Astrocyte of the spinal cord (primary cell): ENCODE measurements at regions not wholly inside any gene's neighbourhood (a gene's known extent, or its start where the extent isn't known, plus 50 kb on each side); places are given as distances from the start of the nearest gene placed in this dataset.

Experiments used
- DNase-seq: peaks from one replicate; pipeline ENCODE4 v3.0.0; 2011; ENCODE audit warnings: low read depth, low spot score
- H3K4me3 ChIP-seq: 2 replicates; pipeline ENCODE4 v1.5.1; 2011; ENCODE audit warnings: low read depth, mild to moderate bottlenecking, low read length, moderate library complexity
- in situ Hi-C: cut with HindIII; loops from 2 replicates; pipeline ENCODE4 v1.10.0; 2017; ENCODE audit warnings: low sequenced_read_pairs
- TF ChIP-seq, protein P1 (sequence below): IDR thresholded peaks from 2 replicates; pipeline ENCODE4 v1.5.1; 2012; ENCODE audit warnings: low read depth, mild to moderate bottlenecking, low read length, inconsistent platforms

DNA sequence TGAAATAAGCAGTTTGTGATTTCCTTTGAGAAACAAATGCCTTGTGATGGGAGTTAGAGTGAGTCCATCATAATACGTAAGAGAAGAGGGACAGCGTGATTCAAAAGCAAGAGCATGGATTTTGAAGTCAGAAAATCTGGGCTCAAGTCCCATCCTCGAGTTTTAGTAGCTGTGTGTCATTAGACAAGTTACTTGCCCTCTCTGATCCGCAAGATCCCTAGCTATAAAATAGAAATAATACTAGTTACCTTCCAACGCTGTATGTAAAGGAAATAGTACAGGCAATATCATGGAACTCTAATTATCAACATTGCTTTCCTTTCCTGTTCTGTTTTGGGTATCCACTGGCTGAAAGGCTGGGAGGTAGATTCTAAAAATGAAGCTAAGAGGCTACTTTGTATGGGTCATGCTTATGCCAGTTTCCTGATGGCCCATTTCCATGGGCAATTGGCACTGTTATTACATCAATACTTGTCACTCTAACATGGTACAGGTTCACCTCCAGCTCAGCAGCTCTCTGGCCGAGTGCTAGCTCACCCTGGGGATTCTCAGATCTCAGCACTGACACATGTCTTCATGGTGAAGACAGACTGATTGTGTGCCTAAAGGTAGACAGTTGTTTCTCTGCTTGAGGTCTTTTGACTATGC, 241.7 kb upstream of the KLF4 start:
- TF ChIP-seq, protein P1, sequence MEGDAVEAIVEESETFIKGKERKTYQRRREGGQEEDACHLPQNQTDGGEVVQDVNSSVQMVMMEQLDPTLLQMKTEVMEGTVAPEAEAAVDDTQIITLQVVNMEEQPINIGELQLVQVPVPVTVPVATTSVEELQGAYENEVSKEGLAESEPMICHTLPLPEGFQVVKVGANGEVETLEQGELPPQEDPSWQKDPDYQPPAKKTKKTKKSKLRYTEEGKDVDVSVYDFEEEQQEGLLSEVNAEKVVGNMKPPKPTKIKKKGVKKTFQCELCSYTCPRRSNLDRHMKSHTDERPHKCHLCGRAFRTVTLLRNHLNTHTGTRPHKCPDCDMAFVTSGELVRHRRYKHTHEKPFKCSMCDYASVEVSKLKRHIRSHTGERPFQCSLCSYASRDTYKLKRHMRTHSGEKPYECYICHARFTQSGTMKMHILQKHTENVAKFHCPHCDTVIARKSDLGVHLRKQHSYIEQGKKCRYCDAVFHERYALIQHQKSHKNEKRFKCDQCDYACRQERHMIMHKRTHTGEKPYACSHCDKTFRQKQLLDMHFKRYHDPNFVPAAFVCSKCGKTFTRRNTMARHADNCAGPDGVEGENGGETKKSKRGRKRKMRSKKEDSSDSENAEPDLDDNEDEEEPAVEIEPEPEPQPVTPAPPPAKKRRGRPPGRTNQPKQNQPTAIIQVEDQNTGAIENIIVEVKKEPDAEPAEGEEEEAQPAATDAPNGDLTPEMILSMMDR, result no peak
- in situ Hi-C loops, result no loop called here
- no peak overlapping the region for H3K4me3 ChIP-seq

DNA sequence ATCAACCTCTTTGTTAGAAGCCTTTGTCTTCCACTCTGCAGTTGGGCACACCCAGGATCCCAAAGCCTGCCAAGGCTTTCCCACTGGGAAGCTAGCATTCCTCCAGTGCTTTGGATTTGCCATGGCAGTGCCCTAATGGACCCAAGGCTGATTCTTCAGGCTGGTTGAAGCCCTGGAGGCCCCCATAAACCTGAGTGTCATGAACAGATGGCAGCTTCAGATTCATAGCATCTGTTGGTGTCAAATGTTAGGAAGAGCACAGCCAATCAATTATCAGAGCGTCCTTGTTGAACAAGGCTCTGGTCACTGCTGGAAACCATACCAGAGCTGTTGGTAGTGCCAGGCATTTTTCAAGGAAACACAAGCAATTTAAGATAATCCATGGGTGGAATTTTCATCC, 241.1 kb upstream of the KLF4 start:
- in situ Hi-C loops, result no loop called here
- H3K4me3 ChIP-seq, result no peak overlapping the region
- DNase-seq, result no peak
- TF ChIP-seq, protein P1, result no peak

More for the DNA sequence above, 241.7 kb upstream of the KLF4 start:
- no peak for DNase-seq

DNA sequence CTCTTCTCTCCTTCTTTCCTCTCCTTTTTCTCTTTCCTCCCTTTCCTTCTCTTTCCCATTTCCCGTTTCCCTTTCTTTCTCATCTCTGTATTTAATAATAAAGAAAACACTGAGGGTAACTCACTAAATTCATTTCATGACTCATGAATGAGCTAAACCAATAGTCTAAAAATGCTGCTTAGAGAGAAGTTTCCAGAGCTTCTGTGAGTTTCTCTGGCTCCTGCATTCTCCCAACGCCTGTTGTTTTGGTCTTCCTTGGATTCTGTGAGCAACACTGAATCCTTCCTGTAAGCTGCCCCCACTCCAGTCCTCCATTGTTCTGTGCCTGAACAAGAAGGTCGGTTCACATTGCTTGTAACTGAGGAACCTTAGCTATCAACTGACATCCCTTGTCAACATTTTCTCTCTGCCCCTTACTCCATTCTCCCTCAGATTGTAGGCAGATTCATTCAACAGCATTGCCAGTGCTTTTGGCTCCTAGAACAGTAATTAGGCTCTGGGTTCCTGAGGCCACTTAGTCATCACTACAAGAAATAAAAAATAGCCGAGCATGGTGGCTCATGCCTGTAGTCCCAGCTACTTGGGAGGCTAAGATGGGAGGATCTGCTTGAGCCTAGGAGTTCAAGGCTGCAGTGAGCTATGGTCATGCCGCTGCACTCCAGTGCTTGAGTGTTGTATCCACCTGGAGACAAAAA, 237.7 kb upstream of the KLF4 start:
- no peak overlapping the region for H3K4me3 ChIP-seq
- DNase-seq, result peak; percentile 37
- in situ Hi-C loops, result no loop called here
- TF ChIP-seq, protein P1, result no peak

DNA sequence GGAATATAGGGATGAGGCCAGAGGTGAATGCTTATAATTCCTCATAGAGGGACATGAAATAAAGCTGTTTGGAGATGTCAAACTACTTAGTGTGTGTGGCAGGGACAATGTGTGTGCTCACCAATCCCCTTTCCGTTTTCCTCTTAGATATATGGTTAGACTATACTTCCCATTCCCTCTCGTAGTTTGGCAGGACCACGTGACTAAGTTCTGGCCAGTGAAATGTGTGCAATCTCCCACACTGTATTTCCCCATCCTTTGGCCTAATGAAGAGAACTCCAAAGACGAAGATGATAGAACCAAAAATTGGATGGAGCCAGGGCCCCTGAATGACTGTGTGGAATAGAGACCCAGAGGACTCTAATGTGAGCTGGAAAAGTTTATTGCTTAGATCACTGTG, 233.4 kb upstream of the KLF4 start:
- no peak overlapping the region for H3K4me3 ChIP-seq
- no peak for DNase-seq
- TF ChIP-seq, protein P1, result no peak
- in situ Hi-C loops, result no loop called here

DNA sequence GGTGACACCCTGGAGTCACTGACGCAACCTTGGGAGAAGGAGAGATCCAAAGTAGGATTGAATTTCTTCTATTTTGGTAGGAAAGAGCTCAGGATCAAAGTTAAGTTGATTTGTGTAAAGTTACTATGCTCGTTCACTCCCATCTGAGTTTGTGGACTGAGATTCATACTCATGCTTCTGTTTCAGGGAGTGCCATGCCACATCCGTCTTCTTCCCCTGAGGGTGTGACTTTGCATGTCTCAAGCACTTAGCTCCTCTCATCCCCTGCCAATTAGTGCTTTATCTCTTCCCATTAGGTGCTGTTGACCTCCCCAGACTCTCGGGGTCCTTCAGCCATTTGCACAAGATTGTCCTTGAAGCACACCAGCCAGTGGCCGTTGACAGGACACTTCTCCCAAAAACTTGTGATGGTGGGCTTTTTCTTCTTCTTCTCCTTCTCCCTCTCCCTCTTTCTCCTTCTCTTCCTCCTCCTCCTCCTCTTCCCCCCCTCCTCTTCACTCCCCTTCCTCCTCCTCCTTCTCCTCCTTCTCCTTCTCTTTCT, 232.2 kb upstream of the KLF4 start:
- in situ Hi-C loops, result no loop called here
- TF ChIP-seq, protein P1, result no peak
- no peak for DNase-seq
- no peak overlapping the region for H3K4me3 ChIP-seq

DNA sequence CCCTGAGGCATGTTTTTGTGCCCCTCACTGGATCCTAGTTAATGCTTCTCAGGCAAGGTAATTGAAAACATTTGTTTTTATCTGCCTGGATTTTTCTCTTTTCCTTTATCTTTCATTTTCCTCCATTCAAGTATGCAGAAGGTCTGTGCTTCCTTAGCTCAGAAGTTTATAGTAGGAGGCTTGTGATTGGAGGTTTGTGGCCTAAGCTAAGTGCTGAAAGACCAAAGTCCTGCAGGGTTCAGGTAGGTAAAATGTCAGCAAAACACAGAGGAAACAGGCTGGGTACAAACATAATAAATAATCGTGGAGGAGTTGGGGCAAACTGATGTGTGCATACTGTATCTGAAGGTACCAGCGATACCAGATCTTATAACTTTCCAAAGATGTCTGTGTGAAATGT, 230.9 kb upstream of the KLF4 start:
- TF ChIP-seq, protein P1, result no peak
- in situ Hi-C loops, result no loop called here
- H3K4me3 ChIP-seq, result no peak overlapping the region
- DNase-seq, result no peak
